ENCODE measurements at regions not wholly inside any gene's neighbourhood (a gene's known extent, or its start where the extent isn't known, plus 50 kb on each side); places are given as distances from the start of the nearest gene placed in this dataset.

- no peak for TF ChIP-seq CTCF (IDR thresholded peaks at IDR 0.05)
- ATAC-seq (no peak), DNase-seq (no peak)
- H3K4me3 ChIP-seq, result no peak overlapping the region
- no peaks in the 10 kb centered on the region for H3K4me1 ChIP-seq
- H3K36me3 ChIP-seq, result no peaks in the 10 kb centered on the region
- H3K27ac ChIP-seq, result no peak overlapping the region
- no peaks in the 10 kb centered on the region for H3K27me3 ChIP-seq
- intact Hi-C loops (cut with DNase I), result no loop called here
- peaks cover 0 to 8% of the 10 kb centered on the region in 2 donors for H3K9me3 ChIP-seq
These were observed 1188.0 kb upstream of the CADM2 start for GRCh38 chr3:83770664-83771402.

- no peak overlapping the region for H3K27ac ChIP-seq
- no peaks in the 10 kb centered on the region for H3K36me3 ChIP-seq
- peak in 2 of 4 donors; percentile 30 to 58 for DNase-seq
- TF ChIP-seq CTCF (IDR thresholded peaks at IDR 0.05), result no peak
- intact Hi-C loops (cut with DNase I), result no loop called here
- H3K27me3 ChIP-seq, result no peaks in the 10 kb centered on the region
- ATAC-seq, result no peak
- no peaks in the 10 kb centered on the region for H3K9me3 ChIP-seq
- no peak overlapping the region for H3K4me3 ChIP-seq
- H3K4me1 ChIP-seq, result no peaks in the 10 kb centered on the region
These were observed 1156.0 kb upstream of the CADM2 start for GRCh38 chr3:83802801-83803200.

GRCh38 chr3:83807511-83807910 is 1151.3 kb upstream of the CADM2 start:
- Histone ChIP-seq H3K4me3 (no peak overlapping the region), H3K27ac (no peak overlapping the region), H3K27me3 (no peaks in the 10 kb centered on the region), H3K4me1 (no peaks in the 10 kb centered on the region), H3K36me3 (no peaks in the 10 kb centered on the region), H3K9me3 (peaks cover 0 to 8% of the 10 kb centered on the region in 2 donors)
- ATAC-seq, result no peak
- intact Hi-C loops (cut with DNase I), result no loop called here
- no peak for TF ChIP-seq CTCF (IDR thresholded peaks at IDR 0.05)
- DNase-seq, result no peak

- no peak for TF ChIP-seq CTCF (IDR thresholded peaks at IDR 0.05)
- intact Hi-C loops (cut with DNase I), result no loop called here
- Histone ChIP-seq H3K4me1 (no peaks in the 10 kb centered on the region), H3K27me3 (no peaks in the 10 kb centered on the region), H3K9me3 (peaks cover 0 to 16% of the 10 kb centered on the region in 2 donors), H3K36me3 (no peaks in the 10 kb centered on the region), H3K4me3 (no peak overlapping the region), H3K27ac (no peak overlapping the region)
- ATAC-seq (no peak), DNase-seq (no peak)
These were observed 1145.6 kb upstream of the CADM2 start for GRCh38 chr3:83813176-83813575.

GRCh38 chr3:83816653-83817052 is 1142.1 kb upstream of the CADM2 start:
- Histone ChIP-seq H3K36me3 (no peaks in the 10 kb centered on the region), H3K9me3 (peaks cover 0 to 7% of the 10 kb centered on the region in 2 donors), H3K27me3 (no peaks in the 10 kb centered on the region), H3K4me1 (no peaks in the 10 kb centered on the region), H3K27ac (no peak overlapping the region), H3K4me3 (no peak overlapping the region)
- TF ChIP-seq CTCF (IDR thresholded peaks at IDR 0.05), result no peak
- ATAC-seq, result no peak
- intact Hi-C loops (cut with DNase I), result no loop called here
- DNase-seq, result no peak

Measured in left lung (tissue), 4 donors.